HCT116 (cell line): ENCODE measurements at regions not wholly inside any gene's neighbourhood (a gene's known extent, or its start where the extent isn't known, plus 50 kb on each side); places are given as distances from the start of the nearest gene placed in this dataset.

Experiments used
- ATAC-seq: fragments of 200-7000 bp; cut with Tn5 transposase; 2 replicates; pipeline ENCODE4 v1.9.1; 2020; ENCODE audit warnings: mild to moderate bottlenecking, moderate library complexity
- BruUV-seq: library from RNA; stranded (reverse); fragments of 400-500 nt; replicated peaks from 2 replicates; lab custom pipeline; 2021; lab: Mats Ljungman, UMichigan
- CTCF ChIA-PET: fragments of 300-600 bp; sonication (Branson Sonifier 250); formaldehyde crosslinking; loops from one replicate; lab custom pipeline; 2021; ENCODE audit warnings: antibody characterized with exemption; lab: Charles Lee
- POLR2A ChIA-PET: fragments of 300-600, 350-600 bp; sonication (Branson Sonifier 250); formaldehyde crosslinking; loops from one replicate; lab custom pipeline; 2021; ENCODE audit warnings: antibody characterized with exemption; lab: Charles Lee
- RAD21 ChIA-PET, 2 experiments: fragments of 300-600 bp; sonication (Branson Sonifier 250); formaldehyde crosslinking; loops; one replicate each; lab custom pipeline; 2023; ENCODE audit warnings: low total read pairs in 2 of 2; ENCODE audit not compliant: uncharacterized antibody in 2 of 2, unreplicated experiment in 2 of 2, low non-redundant PET in 1 of 2; lab: Charles Lee
- DNase-seq: peaks from one replicate; pipeline ENCODE4 v3.0.0-alpha.2; 2010; ENCODE audit warnings: low read depth, low spot score
- H2AFZ ChIP-seq: fragments of 200-600 bp; shearing (Covaris generic), sonication (generic); 2 replicates; pipeline ENCODE4 v1.6.1; 2017; ENCODE audit warnings: low read depth, mixed run types, mixed read lengths, antibody characterized with exemption, low read length; ENCODE audit not compliant: poor library complexity, severe bottlenecking
- H3K27ac ChIP-seq: 2 replicates; pipeline ENCODE4 v1.5.1; 2012; ENCODE audit warnings: low read depth, low read length
- H3K27me3 ChIP-seq: fragments of 200-600 bp; sonication (generic); 2 replicates; pipeline ENCODE4 v1.6.1; 2016; ENCODE audit warnings: mixed run types, low read length, mixed read lengths; ENCODE audit not compliant: insufficient read depth
- H3K36me3 ChIP-seq, 2 experiments: fragments of 200-500 bp in 1 of 2; fragments of 200-600 bp in 1 of 2; sonication (Bioruptor generic) in 1 of 2; sonication (generic) in 1 of 2; 2 replicates each; pipeline versions ENCODE4 v1.5.1 to v1.6.1; 2014 to 2016; ENCODE audit warnings: low read length in 2 of 2, inconsistent platforms in 1 of 2, mixed read lengths in 1 of 2, mixed run types in 1 of 2; ENCODE audit not compliant: insufficient read depth in 2 of 2, control insufficient read depth in 1 of 2
- H3K4me1 ChIP-seq, 2 experiments: fragments of 200-600 bp in 1 of 2; sonication (generic) in 1 of 2; 2 replicates each; pipeline versions ENCODE4 v1.5.1 to v1.6.1; 2012 to 2017; ENCODE audit warnings: low read length in 2 of 2, inconsistent platforms in 1 of 2, mild to moderate bottlenecking in 1 of 2, mixed read lengths in 1 of 2, mixed run types in 1 of 2, moderate library complexity in 1 of 2; ENCODE audit not compliant: insufficient read depth in 2 of 2, control insufficient read depth in 1 of 2
- H3K4me2 ChIP-seq: fragments of 200-600 bp; sonication (generic); 2 replicates; pipeline ENCODE4 v1.6.1; 2017; ENCODE audit warnings: mixed run types, low read length, mixed read lengths
- H3K4me3 ChIP-seq, 2 experiments: fragments of 200-600 bp in 1 of 2; sonication (generic) in 1 of 2; replicated peaks in 1 of 2; 2 replicates each; pipeline ENCODE4 v1.5.1; 2011 to 2016; ENCODE audit warnings: low read length in 2 of 2, control low read depth in 1 of 2, low read depth in 1 of 2, mild to moderate bottlenecking in 1 of 2, mixed read lengths in 1 of 2, mixed run types in 1 of 2
- H3K79me2 ChIP-seq: fragments of 200-600 bp; sonication (generic); 2 replicates; pipeline ENCODE4 v1.6.1; 2017; ENCODE audit warnings: mild to moderate bottlenecking, mixed run types, low read length, moderate library complexity, mixed read lengths; ENCODE audit not compliant: insufficient read depth
- H3K9ac ChIP-seq: fragments of 200-600 bp; sonication (generic); 2 replicates; pipeline ENCODE4 v1.6.1; 2016; ENCODE audit warnings: low read length, mixed read lengths
- H3K9me2 ChIP-seq: fragments of 200-600 bp; sonication (generic), shearing (Covaris generic); 2 replicates; pipeline ENCODE4 v1.6.1; 2017; ENCODE audit warnings: mixed run types, mild to moderate bottlenecking, moderate library complexity; ENCODE audit not compliant: insufficient read depth
- H3K9me3 ChIP-seq, 2 experiments: fragments of 200-500 bp in 1 of 2; fragments of 200-600 bp in 1 of 2; sonication (Bioruptor generic) in 1 of 2; sonication (generic) in 1 of 2; 2 replicates each; pipeline ENCODE4 v1.6.1; 2014 to 2017; ENCODE audit warnings: low read length in 2 of 2, mixed read lengths in 2 of 2, inconsistent platforms in 1 of 2, low read depth in 1 of 2, mild to moderate bottlenecking in 1 of 2, mixed run types in 1 of 2, moderate library complexity in 1 of 2; ENCODE audit not compliant: control insufficient read depth in 1 of 2, insufficient read depth in 1 of 2
- H4K20me1 ChIP-seq: fragments of 200-600 bp; sonication (generic), shearing (Covaris generic); 2 replicates; pipeline ENCODE4 v1.6.1; 2017; ENCODE audit warnings: mixed run types, mild to moderate bottlenecking, moderate library complexity; ENCODE audit not compliant: insufficient read depth
- ATF3 ChIP-seq: IDR thresholded peaks from 2 replicates; pipeline ENCODE4 v1.6.1; 2012
- CBX3 ChIP-seq: IDR thresholded peaks from 2 replicates; pipeline ENCODE4 v1.6.1; 2012; ENCODE audit warnings: low read depth
- CEBPB ChIP-seq: IDR thresholded peaks from 2 replicates; pipeline ENCODE4 v1.6.1; 2012; ENCODE audit warnings: low read depth
- FOSL1 ChIP-seq: IDR thresholded peaks from 2 replicates; pipeline ENCODE4 v1.6.1; 2012; ENCODE audit warnings: low read depth
- JUND ChIP-seq: IDR thresholded peaks from 2 replicates; pipeline ENCODE4 v1.6.1; 2012
- MAX ChIP-seq: IDR thresholded peaks from 2 replicates; pipeline ENCODE4 v1.6.1; 2012
- POLR2A ChIP-seq: IDR thresholded peaks from 2 replicates; pipeline ENCODE4 v1.7.0; 2011; ENCODE audit warnings: borderline replicate concordance; ENCODE audit not compliant: insufficient read depth, insufficient read length; ENCODE audit errors: extremely low read depth
- POLR2AphosphoS5 ChIP-seq: IDR thresholded peaks from 2 replicates; pipeline ENCODE4 v1.6.1; 2011; ENCODE audit warnings: mild to moderate bottlenecking, low read depth, low read length, moderate library complexity
- REST ChIP-seq: IDR thresholded peaks from 2 replicates; pipeline ENCODE4 v1.6.1; 2012; ENCODE audit warnings: low read depth
- SIN3A ChIP-seq: IDR thresholded peaks from 2 replicates; pipeline ENCODE4 v1.6.1; 2012; ENCODE audit warnings: low read depth
- SP1 ChIP-seq: IDR thresholded peaks from 2 replicates; pipeline ENCODE4 v1.6.1; 2012; ENCODE audit warnings: low read depth
- TCF7L2 ChIP-seq: IDR thresholded peaks from 2 replicates; pipeline ENCODE4 v1.7.0; 2011; ENCODE audit warnings: borderline replicate concordance, inconsistent platforms; ENCODE audit not compliant: insufficient read depth, insufficient read length; ENCODE audit errors: extremely low read depth
- YY1 ChIP-seq: IDR thresholded peaks from 2 replicates; pipeline ENCODE4 v1.6.1; 2011; ENCODE audit warnings: low read length, low read depth, moderate library complexity, mild to moderate bottlenecking; ENCODE audit not compliant: insufficient replicate concordance; ENCODE audit errors: extremely low read depth
- ZBTB33 ChIP-seq: IDR thresholded peaks from 2 replicates; pipeline ENCODE4 v1.6.1; 2011; ENCODE audit warnings: mild to moderate bottlenecking, low read length, moderate library complexity; ENCODE audit not compliant: insufficient replicate concordance; ENCODE audit errors: extremely low read depth
- ZFX ChIP-seq: fragments of 450-650 bp; IDR thresholded peaks from 2 replicates; pipeline ENCODE4 v1.6.1; 2017
- ZNF274 ChIP-seq: fragments of 200-500 bp; sonication (Bioruptor generic); IDR thresholded peaks from 2 replicates; pipeline ENCODE4 v1.6.1; 2014; ENCODE audit warnings: mild to moderate bottlenecking, low read depth, low read length, inconsistent platforms
- intact Hi-C: fragments of 100-400 bp; cut with micrococcal nuclease; formaldehyde crosslinking; loops from 2 replicates; pipeline ENCODE4 v1.10.0; 2022

- Histone ChIP-seq H3K9me3 (no peaks in the 10 kb centered on the region), H3K27ac (no peak overlapping the region), H3K79me2 (no peaks in the 10 kb centered on the region), H3K36me3 (no peaks in the 10 kb centered on the region), H3K4me1 (no peaks in the 10 kb centered on the region), H3K4me3 (no peak overlapping the region), H3K4me2 (no peak overlapping the region), H2AFZ (no peak overlapping the region), H3K27me3 (no peaks in the 10 kb centered on the region), H4K20me1 (no peaks in the 10 kb centered on the region), H3K9ac (no peak overlapping the region), H3K9me2 (no peaks in the 10 kb centered on the region)
- no peak for DNase-seq
- POLR2A ChIA-PET: no interaction called here
- intact Hi-C loops: no loop called here
- RAD21 ChIA-PET: no interaction called here
- TF ChIP-seq POLR2A (no peak), JUND (no peak), TCF7L2 (no peak)
- ATAC-seq: no peak
- CTCF ChIA-PET: no interaction called here
- BruUV-seq: no TSS peak
These were observed 61.4 kb upstream of the RNF152 start for GRCh38 chr18:61954096-61954746.

- Histone ChIP-seq H3K9ac (no peak overlapping the region), H3K9me3 (no peaks in the 10 kb centered on the region), H3K27ac (no peak overlapping the region), H3K79me2 (no peaks in the 10 kb centered on the region), H2AFZ (no peak overlapping the region), H3K27me3 (no peaks in the 10 kb centered on the region), H3K4me2 (no peak overlapping the region), H3K9me2 (no peaks in the 10 kb centered on the region), H4K20me1 (no peaks in the 10 kb centered on the region), H3K36me3 (no peaks in the 10 kb centered on the region), H3K4me3 (no peak overlapping the region), H3K4me1 (no peaks in the 10 kb centered on the region)
- POLR2A ChIA-PET: no interaction called here
- ATAC-seq (no peak), DNase-seq (no peak)
- CTCF ChIA-PET: no interaction called here
- BruUV-seq: no TSS peak
- RAD21 ChIA-PET: no interaction called here
- intact Hi-C loops: no loop called here
- TF ChIP-seq JUND (no peak), MAX (no peak), POLR2AphosphoS5 (no peak), CBX3 (no peak), FOSL1 (no peak), REST (no peak), ZBTB33 (no peak), ATF3 (no peak), ZFX (no peak), SIN3A (no peak), CEBPB (no peak), YY1 (no peak), POLR2A (no peak), ZNF274 (no peak), SP1 (no peak)
These were observed 60.8 kb upstream of the RNF152 start for GRCh38 chr18:61953641-61954040.
